HCT116 (cell line): ENCODE measurements at regions not wholly inside any gene's neighbourhood (a gene's known extent, or its start where the extent isn't known, plus 50 kb on each side); places are given as distances from the start of the nearest gene placed in this dataset.

Source experiments
- ATAC-seq: fragments of 200-7000 bp; cut with Tn5 transposase; 2 replicates; pipeline ENCODE4 v1.9.1; 2020; ENCODE audit warnings: mild to moderate bottlenecking, moderate library complexity
- BruUV-seq: library from RNA; stranded (reverse); fragments of 400-500 nt; replicated peaks from 2 replicates; lab custom pipeline; 2021; lab: Mats Ljungman, UMichigan
- CTCF ChIA-PET: fragments of 300-600 bp; sonication (Branson Sonifier 250); formaldehyde crosslinking; loops from one replicate; lab custom pipeline; 2021; ENCODE audit warnings: antibody characterized with exemption; lab: Charles Lee
- POLR2A ChIA-PET: fragments of 300-600, 350-600 bp; sonication (Branson Sonifier 250); formaldehyde crosslinking; loops from one replicate; lab custom pipeline; 2021; ENCODE audit warnings: antibody characterized with exemption; lab: Charles Lee
- RAD21 ChIA-PET, 2 experiments: fragments of 300-600 bp; sonication (Branson Sonifier 250); formaldehyde crosslinking; loops; one replicate each; lab custom pipeline; 2023; ENCODE audit warnings: low total read pairs in 2 of 2; ENCODE audit not compliant: uncharacterized antibody in 2 of 2, unreplicated experiment in 2 of 2, low non-redundant PET in 1 of 2; lab: Charles Lee
- DNase-seq: peaks from one replicate; pipeline ENCODE4 v3.0.0-alpha.2; 2010; ENCODE audit warnings: low read depth, low spot score
- H2AFZ ChIP-seq: fragments of 200-600 bp; shearing (Covaris generic), sonication (generic); 2 replicates; pipeline ENCODE4 v1.6.1; 2017; ENCODE audit warnings: low read depth, mixed run types, mixed read lengths, antibody characterized with exemption, low read length; ENCODE audit not compliant: poor library complexity, severe bottlenecking
- H3K27ac ChIP-seq: 2 replicates; pipeline ENCODE4 v1.5.1; 2012; ENCODE audit warnings: low read depth, low read length
- H3K27me3 ChIP-seq: fragments of 200-600 bp; sonication (generic); 2 replicates; pipeline ENCODE4 v1.6.1; 2016; ENCODE audit warnings: mixed run types, low read length, mixed read lengths; ENCODE audit not compliant: insufficient read depth
- H3K36me3 ChIP-seq, 2 experiments: fragments of 200-500 bp in 1 of 2; fragments of 200-600 bp in 1 of 2; sonication (Bioruptor generic) in 1 of 2; sonication (generic) in 1 of 2; 2 replicates each; pipeline versions ENCODE4 v1.5.1 to v1.6.1; 2014 to 2016; ENCODE audit warnings: low read length in 2 of 2, inconsistent platforms in 1 of 2, mixed read lengths in 1 of 2, mixed run types in 1 of 2; ENCODE audit not compliant: insufficient read depth in 2 of 2, control insufficient read depth in 1 of 2
- H3K4me1 ChIP-seq, 2 experiments: fragments of 200-600 bp in 1 of 2; sonication (generic) in 1 of 2; 2 replicates each; pipeline versions ENCODE4 v1.5.1 to v1.6.1; 2012 to 2017; ENCODE audit warnings: low read length in 2 of 2, inconsistent platforms in 1 of 2, mild to moderate bottlenecking in 1 of 2, mixed read lengths in 1 of 2, mixed run types in 1 of 2, moderate library complexity in 1 of 2; ENCODE audit not compliant: insufficient read depth in 2 of 2, control insufficient read depth in 1 of 2
- H3K4me2 ChIP-seq: fragments of 200-600 bp; sonication (generic); 2 replicates; pipeline ENCODE4 v1.6.1; 2017; ENCODE audit warnings: mixed run types, low read length, mixed read lengths
- H3K4me3 ChIP-seq, 2 experiments: fragments of 200-600 bp in 1 of 2; sonication (generic) in 1 of 2; replicated peaks in 1 of 2; 2 replicates each; pipeline ENCODE4 v1.5.1; 2011 to 2016; ENCODE audit warnings: low read length in 2 of 2, control low read depth in 1 of 2, low read depth in 1 of 2, mild to moderate bottlenecking in 1 of 2, mixed read lengths in 1 of 2, mixed run types in 1 of 2
- H3K79me2 ChIP-seq: fragments of 200-600 bp; sonication (generic); 2 replicates; pipeline ENCODE4 v1.6.1; 2017; ENCODE audit warnings: mild to moderate bottlenecking, mixed run types, low read length, moderate library complexity, mixed read lengths; ENCODE audit not compliant: insufficient read depth
- H3K9ac ChIP-seq: fragments of 200-600 bp; sonication (generic); 2 replicates; pipeline ENCODE4 v1.6.1; 2016; ENCODE audit warnings: low read length, mixed read lengths
- H3K9me2 ChIP-seq: fragments of 200-600 bp; sonication (generic), shearing (Covaris generic); 2 replicates; pipeline ENCODE4 v1.6.1; 2017; ENCODE audit warnings: mixed run types, mild to moderate bottlenecking, moderate library complexity; ENCODE audit not compliant: insufficient read depth
- H3K9me3 ChIP-seq, 2 experiments: fragments of 200-500 bp in 1 of 2; fragments of 200-600 bp in 1 of 2; sonication (Bioruptor generic) in 1 of 2; sonication (generic) in 1 of 2; 2 replicates each; pipeline ENCODE4 v1.6.1; 2014 to 2017; ENCODE audit warnings: low read length in 2 of 2, mixed read lengths in 2 of 2, inconsistent platforms in 1 of 2, low read depth in 1 of 2, mild to moderate bottlenecking in 1 of 2, mixed run types in 1 of 2, moderate library complexity in 1 of 2; ENCODE audit not compliant: control insufficient read depth in 1 of 2, insufficient read depth in 1 of 2
- H4K20me1 ChIP-seq: fragments of 200-600 bp; sonication (generic), shearing (Covaris generic); 2 replicates; pipeline ENCODE4 v1.6.1; 2017; ENCODE audit warnings: mixed run types, mild to moderate bottlenecking, moderate library complexity; ENCODE audit not compliant: insufficient read depth
- ATF3 ChIP-seq: IDR thresholded peaks from 2 replicates; pipeline ENCODE4 v1.6.1; 2012
- CBX3 ChIP-seq: IDR thresholded peaks from 2 replicates; pipeline ENCODE4 v1.6.1; 2012; ENCODE audit warnings: low read depth
- EGR1 ChIP-seq: IDR thresholded peaks from 2 replicates; pipeline ENCODE4 v1.6.1; 2012; ENCODE audit warnings: low read depth
- EZH2 ChIP-seq: fragments of 200-600 bp; sonication (generic); IDR thresholded peaks from 2 replicates; pipeline ENCODE4 v1.6.1; 2017; ENCODE audit warnings: antibody characterized with exemption, mixed run types
- EZH2phosphoT487 ChIP-seq: fragments of 200-600 bp; IDR thresholded peaks from 2 replicates; pipeline ENCODE4 v1.6.1; 2018; ENCODE audit warnings: antibody characterized with exemption, borderline replicate concordance
- FOSL1 ChIP-seq: IDR thresholded peaks from 2 replicates; pipeline ENCODE4 v1.6.1; 2012; ENCODE audit warnings: low read depth
- JUND ChIP-seq: IDR thresholded peaks from 2 replicates; pipeline ENCODE4 v1.6.1; 2012
- POLR2AphosphoS5 ChIP-seq: IDR thresholded peaks from 2 replicates; pipeline ENCODE4 v1.6.1; 2011; ENCODE audit warnings: mild to moderate bottlenecking, low read depth, low read length, moderate library complexity
- RAD21 ChIP-seq: IDR thresholded peaks from 2 replicates; pipeline ENCODE4 v1.6.1; 2012; ENCODE audit warnings: low read depth, mild to moderate bottlenecking
- REST ChIP-seq: IDR thresholded peaks from 2 replicates; pipeline ENCODE4 v1.6.1; 2012; ENCODE audit warnings: low read depth
- SIN3A ChIP-seq: IDR thresholded peaks from 2 replicates; pipeline ENCODE4 v1.6.1; 2012; ENCODE audit warnings: low read depth
- YY1 ChIP-seq: IDR thresholded peaks from 2 replicates; pipeline ENCODE4 v1.6.1; 2011; ENCODE audit warnings: low read length, low read depth, moderate library complexity, mild to moderate bottlenecking; ENCODE audit not compliant: insufficient replicate concordance; ENCODE audit errors: extremely low read depth
- ZBTB33 ChIP-seq: IDR thresholded peaks from 2 replicates; pipeline ENCODE4 v1.6.1; 2011; ENCODE audit warnings: mild to moderate bottlenecking, low read length, moderate library complexity; ENCODE audit not compliant: insufficient replicate concordance; ENCODE audit errors: extremely low read depth
- ZFX ChIP-seq: fragments of 450-650 bp; IDR thresholded peaks from 2 replicates; pipeline ENCODE4 v1.6.1; 2017
- ZNF274 ChIP-seq: fragments of 200-500 bp; sonication (Bioruptor generic); IDR thresholded peaks from 2 replicates; pipeline ENCODE4 v1.6.1; 2014; ENCODE audit warnings: mild to moderate bottlenecking, low read depth, low read length, inconsistent platforms
- intact Hi-C: fragments of 100-400 bp; cut with micrococcal nuclease; formaldehyde crosslinking; loops from 2 replicates; pipeline ENCODE4 v1.10.0; 2022

- no peak overlapping the region for H3K4me2 ChIP-seq
- ChIA-PET RAD21 (no interaction called here), CTCF (no interaction called here), POLR2A (no interaction called here)
- H3K27ac ChIP-seq: no peak overlapping the region
- no TSS peak for BruUV-seq
- H4K20me1 ChIP-seq: no peaks in the 10 kb centered on the region
- intact Hi-C loops: no loop called here
- ATAC-seq (no peak), DNase-seq (no peak)
- no peaks in the 10 kb centered on the region for H3K79me2 ChIP-seq
- H3K36me3 ChIP-seq: no peaks in the 10 kb centered on the region
- peaks cover 10 to 19% of the 10 kb centered on the region in 2 experiments; a peak in 2 of 4 replicates for H3K9me3 ChIP-seq
- H3K4me1 ChIP-seq: no peaks in the 10 kb centered on the region
- no peaks in the 10 kb centered on the region for H3K27me3 ChIP-seq
- H2AFZ ChIP-seq: no peak overlapping the region
- H3K4me3 ChIP-seq: no peak overlapping the region
- TF ChIP-seq ZFX (no peak), ATF3 (no peak), SIN3A (no peak), POLR2AphosphoS5 (no peak), RAD21 (no peak), EZH2phosphoT487 (no peak), EGR1 (no peak), YY1 (no peak), EZH2 (no peak), ZNF274 (no peak), FOSL1 (no peak)
- no peak overlapping the region for H3K9ac ChIP-seq
- no peaks in the 10 kb centered on the region for H3K9me2 ChIP-seq
These were observed 460.0 kb downstream of the KCNH5 start for GRCh38 chr14:62585247-62585646.

GRCh38 chr14:62592877-62593276 is 452.4 kb downstream of the KCNH5 start:
- Histone ChIP-seq H4K20me1 (no peaks in the 10 kb centered on the region), H3K4me2 (no peak overlapping the region), H3K9me2 (no peaks in the 10 kb centered on the region), H2AFZ (no peak overlapping the region), H3K9me3 (peaks cover 5 to 31% of the 10 kb centered on the region in 2 experiments; a peak in 2 of 4 replicates), H3K27ac (no peak overlapping the region), H3K4me1 (no peaks in the 10 kb centered on the region), H3K9ac (no peak overlapping the region), H3K27me3 (no peaks in the 10 kb centered on the region), H3K79me2 (no peaks in the 10 kb centered on the region), H3K4me3 (no peak overlapping the region), H3K36me3 (no peaks in the 10 kb centered on the region)
- DNase-seq (no peak), ATAC-seq (no peak)
- BruUV-seq: no TSS peak
- RAD21 ChIA-PET: no interaction called here
- TF ChIP-seq POLR2AphosphoS5: no peak
- TF ChIP-seq ZBTB33: no peak
- no peak for TF ChIP-seq REST
- no peak for TF ChIP-seq SIN3A
- no peak for TF ChIP-seq EZH2phosphoT487
- TF ChIP-seq JUND: no peak
- no peak for TF ChIP-seq CBX3
- CTCF ChIA-PET: no interaction called here
- intact Hi-C loops: no loop called here
- POLR2A ChIA-PET: no interaction called here
